UCSD-AML1 (cell line): ENCODE measurements at regions not wholly inside any gene's neighbourhood (a gene's known extent, or its start where the extent isn't known, plus 50 kb on each side); places are given as distances from the start of the nearest gene placed in this dataset.
"Not testable (repeated sequence)": the region's sequence is repeated elsewhere in the genome, so short reads cannot be mapped to it uniquely, and the experiment has no call there.

ENCODE experiments used
- DNase-seq: peaks from one replicate; lab custom pipeline; 2025; ENCODE audit not compliant: unreplicated experiment; lab: John Stamatoyannopoulos, UW

- no peak for DNase-seq
These were observed 1273.0 kb downstream of the RAPGEF2 start for GRCh38 chr4:160375772-160376452.

GRCh38 chr4:160386846-160387245 is 1284.0 kb downstream of the RAPGEF2 start:
- no peak for DNase-seq

- no peak for DNase-seq
These were observed 1296.9 kb downstream of the RAPGEF2 start for GRCh38 chr4:160399826-160400225.

- no peak for DNase-seq
These were observed 1300.2 kb downstream of the RAPGEF2 start for GRCh38 chr4:160403081-160403480.

GRCh38 chr4:160406263-160406825 is 1303.5 kb downstream of the RAPGEF2 start:
- no peak for DNase-seq

- DNase-seq = no peak
These were observed 1311.6 kb downstream of the RAPGEF2 start for GRCh38 chr4:160414496-160414895.

GRCh38 chr4:160423879-160424451 is 1321.1 kb downstream of the RAPGEF2 start:
- DNase-seq = no peak

- DNase-seq = no peak
These were observed 1323.4 kb downstream of the RAPGEF2 start for GRCh38 chr4:160426233-160426632.

- DNase-seq = no peak
These were observed 1348.0 kb downstream of the RAPGEF2 start for GRCh38 chr4:160450876-160451275.

- not testable (repeated sequence) for DNase-seq
These were observed 1379.1 kb downstream of the RAPGEF2 start for GRCh38 chr4:160481696-160482690.

- no peak for DNase-seq
These were observed 1382.3 kb downstream of the RAPGEF2 start for GRCh38 chr4:160485071-160485687.

- no peak for DNase-seq
These were observed 1389.3 kb downstream of the RAPGEF2 start for GRCh38 chr4:160492181-160492580.

GRCh38 chr4:160493206-160493605 is 1390.3 kb downstream of the RAPGEF2 start:
- no peak for DNase-seq

GRCh38 chr4:160495356-160495755 is 1392.5 kb downstream of the RAPGEF2 start:
- no peak for DNase-seq

GRCh38 chr4:160498211-160498610 is 1395.3 kb downstream of the RAPGEF2 start:
- no peak for DNase-seq

- no peak for DNase-seq
These were observed 1402.8 kb downstream of the RAPGEF2 start for GRCh38 chr4:160505724-160506123.

- DNase-seq = no peak
These were observed 1408.0 kb downstream of the RAPGEF2 start for GRCh38 chr4:160510928-160511327.

GRCh38 chr4:160514126-160514525 is 1411.2 kb downstream of the RAPGEF2 start:
- DNase-seq = no peak

- no peak for DNase-seq
These were observed 1420.4 kb downstream of the RAPGEF2 start for GRCh38 chr4:160523231-160523630.

- no peak for DNase-seq
These were observed 1434.8 kb downstream of the RAPGEF2 start for GRCh38 chr4:160537681-160538080.

- no peak for DNase-seq
These were observed 1443.3 kb downstream of the RAPGEF2 start for GRCh38 chr4:160546201-160546600.
